CD8-positive, alpha-beta memory T cell (primary cell): ENCODE measurements at regions not wholly inside any gene's neighbourhood (a gene's known extent, or its start where the extent isn't known, plus 50 kb on each side); places are given as distances from the start of the nearest gene placed in this dataset.

Source experiments
- CTCF ChIA-PET: fragments of 350-600 bp; sonication (Branson Sonifier 250); formaldehyde crosslinking; loops from one replicate; lab custom pipeline; 2021; ENCODE audit warnings: antibody characterized with exemption; lab: Charles Lee
- POLR2A ChIA-PET: fragments of 350-600 bp; sonication (Branson Sonifier 250); formaldehyde crosslinking; loops from one replicate; lab custom pipeline; 2021; ENCODE audit warnings: antibody characterized with exemption; lab: Charles Lee
- DNase-seq, 5 donors: peaks; one replicate each; pipeline versions ENCODE4 v3.0.0 to v3.0.0-alpha.2; 2020 to 2022; ENCODE audit warnings: mixed read lengths in 1 of 5
- H3K27ac ChIP-seq: one replicate; pipeline ENCODE4 v1.7.0; 2013; ENCODE audit warnings: low read depth, mild to moderate bottlenecking, low read length, moderate library complexity
- H3K27me3 ChIP-seq: 2 replicates; pipeline ENCODE4 v1.7.0; 2013; ENCODE audit warnings: low read length, mild to moderate bottlenecking; ENCODE audit not compliant: insufficient read depth, poor library complexity, severe bottlenecking
- H3K36me3 ChIP-seq: 2 replicates; pipeline ENCODE4 v1.7.0; 2013; ENCODE audit warnings: mild to moderate bottlenecking, low read length, moderate library complexity; ENCODE audit not compliant: insufficient read depth
- H3K4me1 ChIP-seq: 2 replicates; pipeline ENCODE4 v1.7.0; 2013; ENCODE audit warnings: mild to moderate bottlenecking, low read length, moderate library complexity; ENCODE audit not compliant: insufficient read depth
- H3K4me3 ChIP-seq: 2 replicates; pipeline ENCODE4 v1.7.0; 2013; ENCODE audit warnings: mild to moderate bottlenecking, low read length
- H3K9me3 ChIP-seq: 2 replicates; pipeline ENCODE4 v1.7.0; 2013; ENCODE audit warnings: mild to moderate bottlenecking, low read length
- H3K27ac Mint-ChIP-seq, 8 donors: one replicate each; pipeline ENCODE4 v1.8.0; 2020 to 2021; ENCODE audit warnings: mixed read lengths in 8 of 8, mild to moderate bottlenecking in 6 of 8, inconsistent platforms in 3 of 8, moderate library complexity in 3 of 8
- H3K27me3 Mint-ChIP-seq, 2 donors: one replicate each; pipeline ENCODE4 v1.8.0; 2020 to 2021; ENCODE audit warnings: mixed read lengths in 2 of 2, mild to moderate bottlenecking in 1 of 2, moderate library complexity in 1 of 2
- H3K36me3 Mint-ChIP-seq, 3 donors: one replicate each; pipeline ENCODE4 v1.8.0; 2020 to 2021; ENCODE audit warnings: mixed read lengths in 3 of 3, inconsistent platforms in 1 of 3, mild to moderate bottlenecking in 1 of 3
- H3K4me1 Mint-ChIP-seq, 3 donors: one replicate each; pipeline ENCODE4 v1.8.0; 2020 to 2021; ENCODE audit warnings: mixed read lengths in 3 of 3, inconsistent platforms in 1 of 3, mild to moderate bottlenecking in 1 of 3
- H3K4me3 Mint-ChIP-seq, 7 donors: one replicate each; pipeline ENCODE4 v1.8.0; 2020 to 2021; ENCODE audit warnings: mixed read lengths in 7 of 7, mild to moderate bottlenecking in 6 of 7, moderate library complexity in 4 of 7, inconsistent platforms in 2 of 7
- H3K9me3 Mint-ChIP-seq, 5 donors: one replicate each; pipeline ENCODE4 v1.8.0; 2020 to 2022; ENCODE audit warnings: mixed read lengths in 5 of 5, mild to moderate bottlenecking in 3 of 5, moderate library complexity in 2 of 5, inconsistent platforms in 1 of 5

GRCh38 chr2:139394801-139395200 is 614.6 kb upstream of the NXPH2 start:
- CTCF ChIA-PET = no interaction called here
- no peak overlapping the region for H3K4me3 Mint-ChIP-seq
- H3K36me3 Mint-ChIP-seq = no peaks in the 10 kb centered on the region
- no peak for DNase-seq
- POLR2A ChIA-PET = no interaction called here
- Histone ChIP-seq H3K27ac (no peak overlapping the region), H3K27me3 (no peaks in the 10 kb centered on the region), H3K36me3 (no peaks in the 10 kb centered on the region), H3K9me3 (no peaks in the 10 kb centered on the region), H3K4me1 (no peaks in the 10 kb centered on the region), H3K4me3 (no peak overlapping the region)
- no peak overlapping the region for H3K27ac Mint-ChIP-seq
- no peaks in the 10 kb centered on the region for H3K27me3 Mint-ChIP-seq
- H3K4me1 Mint-ChIP-seq = no peaks in the 10 kb centered on the region
- H3K9me3 Mint-ChIP-seq = peaks cover 5 to 20% (median 7%) of the 10 kb centered on the region in 5 donors

GRCh38 chr2:139389391-139389790 is 609.2 kb upstream of the NXPH2 start:
- H3K27me3 Mint-ChIP-seq = no peaks in the 10 kb centered on the region
- H3K27ac Mint-ChIP-seq = no peak overlapping the region
- H3K4me1 Mint-ChIP-seq = no peaks in the 10 kb centered on the region
- POLR2A ChIA-PET = no interaction called here
- Histone ChIP-seq H3K27me3 (no peaks in the 10 kb centered on the region), H3K36me3 (no peaks in the 10 kb centered on the region), H3K27ac (no peak overlapping the region), H3K9me3 (no peaks in the 10 kb centered on the region), H3K4me1 (no peaks in the 10 kb centered on the region), H3K4me3 (no peak overlapping the region)
- H3K36me3 Mint-ChIP-seq = no peaks in the 10 kb centered on the region
- no peak for DNase-seq
- CTCF ChIA-PET = no interaction called here
- no peak overlapping the region for H3K4me3 Mint-ChIP-seq
- H3K9me3 Mint-ChIP-seq = peaks cover 1 to 24% (median 8%) of the 10 kb centered on the region in 5 donors

GRCh38 chr2:139386401-139386800 is 606.2 kb upstream of the NXPH2 start:
- Mint-ChIP-seq H3K4me3 (no peak overlapping the region), H3K36me3 (no peaks in the 10 kb centered on the region), H3K4me1 (no peaks in the 10 kb centered on the region), H3K27me3 (no peaks in the 10 kb centered on the region), H3K9me3 (peaks cover 1 to 22% (median 8%) of the 10 kb centered on the region in 5 donors), H3K27ac (no peak overlapping the region)
- H3K9me3 ChIP-seq = no peaks in the 10 kb centered on the region
- no peaks in the 10 kb centered on the region for H3K4me1 ChIP-seq
- no peaks in the 10 kb centered on the region for H3K36me3 ChIP-seq
- CTCF ChIA-PET = no interaction called here
- H3K27ac ChIP-seq = no peak overlapping the region
- POLR2A ChIA-PET = no interaction called here
- H3K27me3 ChIP-seq = no peaks in the 10 kb centered on the region
- no peak for DNase-seq
- no peak overlapping the region for H3K4me3 ChIP-seq

GRCh38 chr2:139383532-139383931 is 603.3 kb upstream of the NXPH2 start:
- ChIA-PET CTCF (no interaction called here), POLR2A (no interaction called here)
- no peak overlapping the region for H3K27ac ChIP-seq
- no peaks in the 10 kb centered on the region for H3K27me3 ChIP-seq
- Mint-ChIP-seq H3K27ac (no peak overlapping the region), H3K4me3 (no peak overlapping the region), H3K36me3 (no peaks in the 10 kb centered on the region), H3K9me3 (peaks cover 0 to 25% (median 13%) of the 10 kb centered on the region in 5 donors), H3K4me1 (no peaks in the 10 kb centered on the region), H3K27me3 (no peaks in the 10 kb centered on the region)
- H3K4me1 ChIP-seq = no peaks in the 10 kb centered on the region
- DNase-seq = no peak
- no peak overlapping the region for H3K4me3 ChIP-seq
- no peaks in the 10 kb centered on the region for H3K36me3 ChIP-seq
- no peaks in the 10 kb centered on the region for H3K9me3 ChIP-seq

- no peak overlapping the region for H3K4me3 ChIP-seq
- no peaks in the 10 kb centered on the region for H3K4me1 ChIP-seq
- H3K27ac ChIP-seq = no peak overlapping the region
- no peak for DNase-seq
- H3K4me1 Mint-ChIP-seq = no peaks in the 10 kb centered on the region
- H3K4me3 Mint-ChIP-seq = no peak overlapping the region
- CTCF ChIA-PET = no interaction called here
- no peaks in the 10 kb centered on the region for H3K9me3 ChIP-seq
- no peaks in the 10 kb centered on the region for H3K36me3 ChIP-seq
- POLR2A ChIA-PET = no interaction called here
- no peaks in the 10 kb centered on the region for H3K27me3 Mint-ChIP-seq
- H3K36me3 Mint-ChIP-seq = no peaks in the 10 kb centered on the region
- no peaks in the 10 kb centered on the region for H3K27me3 ChIP-seq
- peaks cover 5 to 34% (median 12%) of the 10 kb centered on the region in 5 donors for H3K9me3 Mint-ChIP-seq
- no peak overlapping the region for H3K27ac Mint-ChIP-seq
These were observed 599.9 kb upstream of the NXPH2 start for GRCh38 chr2:139380051-139380450.

GRCh38 chr2:139378373-139378772 is 598.2 kb upstream of the NXPH2 start:
- ChIA-PET CTCF (no interaction called here), POLR2A (no interaction called here)
- no peaks in the 10 kb centered on the region for H3K4me1 Mint-ChIP-seq
- H3K27me3 ChIP-seq = no peaks in the 10 kb centered on the region
- H3K4me1 ChIP-seq = no peaks in the 10 kb centered on the region
- no peaks in the 10 kb centered on the region for H3K9me3 ChIP-seq
- H3K27me3 Mint-ChIP-seq = no peaks in the 10 kb centered on the region
- H3K4me3 Mint-ChIP-seq = no peak overlapping the region
- no peak overlapping the region for H3K27ac ChIP-seq
- no peaks in the 10 kb centered on the region for H3K36me3 ChIP-seq
- no peak for DNase-seq
- peaks cover 5 to 42% (median 12%) of the 10 kb centered on the region in 5 donors for H3K9me3 Mint-ChIP-seq
- no peak overlapping the region for H3K4me3 ChIP-seq
- no peak overlapping the region for H3K27ac Mint-ChIP-seq
- no peaks in the 10 kb centered on the region for H3K36me3 Mint-ChIP-seq

- H3K4me1 Mint-ChIP-seq = no peaks in the 10 kb centered on the region
- Histone ChIP-seq H3K27ac (no peak overlapping the region), H3K4me3 (no peak overlapping the region), H3K36me3 (no peaks in the 10 kb centered on the region), H3K27me3 (no peaks in the 10 kb centered on the region), H3K9me3 (no peaks in the 10 kb centered on the region), H3K4me1 (no peaks in the 10 kb centered on the region)
- no peaks in the 10 kb centered on the region for H3K27me3 Mint-ChIP-seq
- peaks cover 0 to 30% (median 14%) of the 10 kb centered on the region in 5 donors for H3K9me3 Mint-ChIP-seq
- no peak overlapping the region for H3K27ac Mint-ChIP-seq
- no peak for DNase-seq
- ChIA-PET POLR2A (no interaction called here), CTCF (interaction anchor here (0.6 kb wide), 1 partner anchor 22 kb away, joined by 4 read pairs; no protein-coding TSS in a partner anchor)
- no peaks in the 10 kb centered on the region for H3K36me3 Mint-ChIP-seq
- H3K4me3 Mint-ChIP-seq = no peak overlapping the region
These were observed 594.2 kb upstream of the NXPH2 start for GRCh38 chr2:139374296-139374850.

GRCh38 chr2:139369423-139370409 is 589.5 kb upstream of the NXPH2 start:
- CTCF ChIA-PET = no interaction called here
- no peaks in the 10 kb centered on the region for H3K4me1 Mint-ChIP-seq

More at GRCh38 chr2:139369423-139370409, 589.5 kb upstream of the NXPH2 start:
- Histone ChIP-seq H3K4me3 (no peak overlapping the region), H3K27ac (no peak overlapping the region), H3K4me1 (no peaks in the 10 kb centered on the region), H3K27me3 (no peaks in the 10 kb centered on the region), H3K9me3 (no peaks in the 10 kb centered on the region), H3K36me3 (no peaks in the 10 kb centered on the region)
- no peak overlapping the region for H3K4me3 Mint-ChIP-seq
- H3K27ac Mint-ChIP-seq = no peak overlapping the region
- POLR2A ChIA-PET = no interaction called here
- no peaks in the 10 kb centered on the region for H3K27me3 Mint-ChIP-seq
- H3K9me3 Mint-ChIP-seq = peaks cover 0 to 21% (median 9%) of the 10 kb centered on the region in 5 donors
- DNase-seq = no peak
- H3K36me3 Mint-ChIP-seq = no peaks in the 10 kb centered on the region
